ENCODE measurements at regions not wholly inside any gene's neighbourhood (a gene's known extent, or its start where the extent isn't known, plus 50 kb on each side); places are given as distances from the start of the nearest gene placed in this dataset.

- no peaks in the 10 kb centered on the region for H3K27me3 ChIP-seq (ENCODE audit: control insufficient read depth, insufficient read depth, low read length)
- no peak for DNase-seq (ENCODE audit: low read depth in 2 of 2)
- no peak overlapping the region for H3K4me2 ChIP-seq (ENCODE audit: extremely low read depth, insufficient read depth, low read length)
- no peaks in the 10 kb centered on the region for H3K36me3 ChIP-seq (ENCODE audit: control insufficient read depth, insufficient read depth, low read length)
- H3K79me2 ChIP-seq (ENCODE audit: control insufficient read depth, insufficient read depth, low read length) = no peaks in the 10 kb centered on the region
- H3K27ac ChIP-seq (ENCODE audit: insufficient read depth, low read length) = no peak overlapping the region
- H3K9ac ChIP-seq (ENCODE audit: insufficient read depth, low read length) = no peak overlapping the region
- H2AFZ ChIP-seq (ENCODE audit: low read length) = no peak overlapping the region
- TF ChIP-seq CTCF (conservative IDR thresholded peaks at IDR 0.05 in 1 of 2, IDR thresholded peaks at IDR 0.05 in 1 of 2; ENCODE audit: low read depth in 1 of 2, low read length in 2 of 2) = no peak
- no peak for TF ChIP-seq EZH2 (IDR thresholded peaks at IDR 0.05; ENCODE audit: low read length, missing control alignments)
- no peaks in the 10 kb centered on the region for H4K20me1 ChIP-seq (ENCODE audit: control insufficient read depth, extremely low read depth, insufficient read depth, low read length)
- no peaks in the 10 kb centered on the region for H3K9me3 ChIP-seq (ENCODE audit: control insufficient read depth, insufficient read depth, low read depth, low read length)
- no peak overlapping the region for H3K4me3 ChIP-seq (replicated peaks in 1 of 4; ENCODE audit: control extremely low read depth in 1 of 4, insufficient read depth in 1 of 4, low read depth in 3 of 4, low read length in 4 of 4)
- H3K4me1 ChIP-seq (ENCODE audit: control insufficient read depth, extremely low read depth, insufficient read depth, low read length) = no peaks in the 10 kb centered on the region
Observed at GRCh38 chr2:41973871-41974270, 74.0 kb upstream of the PKDCC start.

GRCh38 chr2:41981417-41981816 is 66.4 kb upstream of the PKDCC start:
- Histone ChIP-seq H3K79me2 (ENCODE audit: control insufficient read depth, insufficient read depth, low read length) (no peaks in the 10 kb centered on the region), H3K4me2 (ENCODE audit: extremely low read depth, insufficient read depth, low read length) (no peak overlapping the region), H3K36me3 (ENCODE audit: control insufficient read depth, insufficient read depth, low read length) (no peaks in the 10 kb centered on the region), H3K27me3 (ENCODE audit: control insufficient read depth, insufficient read depth, low read length) (peaks cover 2% of the 10 kb centered on the region), H3K4me3 (replicated peaks in 1 of 4; ENCODE audit: control extremely low read depth in 1 of 4, insufficient read depth in 1 of 4, low read depth in 3 of 4, low read length in 4 of 4) (no peak overlapping the region), H3K9me3 (ENCODE audit: control insufficient read depth, insufficient read depth, low read depth, low read length) (no peaks in the 10 kb centered on the region), H3K9ac (ENCODE audit: insufficient read depth, low read length) (no peak overlapping the region), H3K4me1 (ENCODE audit: control insufficient read depth, extremely low read depth, insufficient read depth, low read length) (no peaks in the 10 kb centered on the region), H3K27ac (ENCODE audit: insufficient read depth, low read length) (no peak overlapping the region), H2AFZ (ENCODE audit: low read length) (no peak overlapping the region), H4K20me1 (ENCODE audit: control insufficient read depth, extremely low read depth, insufficient read depth, low read length) (no peaks in the 10 kb centered on the region)
- DNase-seq (ENCODE audit: low read depth in 2 of 2) = no peak
- TF ChIP-seq CTCF (conservative IDR thresholded peaks at IDR 0.05 in 1 of 2, IDR thresholded peaks at IDR 0.05 in 1 of 2; ENCODE audit: low read depth in 1 of 2, low read length in 2 of 2) (no peak), EZH2 (IDR thresholded peaks at IDR 0.05; ENCODE audit: low read length, missing control alignments) (no peak)

- Histone ChIP-seq H4K20me1 (ENCODE audit: control insufficient read depth, extremely low read depth, insufficient read depth, low read length) (no peaks in the 10 kb centered on the region), H3K27ac (ENCODE audit: insufficient read depth, low read length) (no peak overlapping the region), H3K36me3 (ENCODE audit: control insufficient read depth, insufficient read depth, low read length) (no peaks in the 10 kb centered on the region), H3K9me3 (ENCODE audit: control insufficient read depth, insufficient read depth, low read depth, low read length) (no peaks in the 10 kb centered on the region), H3K9ac (ENCODE audit: insufficient read depth, low read length) (no peak overlapping the region), H3K27me3 (ENCODE audit: control insufficient read depth, insufficient read depth, low read length) (peaks cover 2% of the 10 kb centered on the region), H3K4me3 (replicated peaks in 1 of 4; ENCODE audit: control extremely low read depth in 1 of 4, insufficient read depth in 1 of 4, low read depth in 3 of 4, low read length in 4 of 4) (no peak overlapping the region), H3K79me2 (ENCODE audit: control insufficient read depth, insufficient read depth, low read length) (no peaks in the 10 kb centered on the region), H3K4me2 (ENCODE audit: extremely low read depth, insufficient read depth, low read length) (no peak overlapping the region), H3K4me1 (ENCODE audit: control insufficient read depth, extremely low read depth, insufficient read depth, low read length) (no peaks in the 10 kb centered on the region), H2AFZ (ENCODE audit: low read length) (no peak overlapping the region)
- TF ChIP-seq CTCF (conservative IDR thresholded peaks at IDR 0.05 in 1 of 2, IDR thresholded peaks at IDR 0.05 in 1 of 2; ENCODE audit: low read depth in 1 of 2, low read length in 2 of 2) = no peak
- no peak for TF ChIP-seq EZH2 (IDR thresholded peaks at IDR 0.05; ENCODE audit: low read length, missing control alignments)
- DNase-seq (ENCODE audit: low read depth in 2 of 2) = no peak
Observed at GRCh38 chr2:41985573-41986095, 62.2 kb upstream of the PKDCC start.

Data from fibroblast of lung (primary cell).